OCI-LY1 (cell line): ENCODE measurements at regions not wholly inside any gene's neighbourhood (a gene's known extent, or its start where the extent isn't known, plus 50 kb on each side); places are given as distances from the start of the nearest gene placed in this dataset.

Experiments used
- H2AFZ ChIP-seq: fragments of 200-600 bp; sonication (generic), shearing (Covaris generic); 2 replicates; pipeline ENCODE4 v1.6.0; 2014; ENCODE audit warnings: antibody characterized with exemption, mild to moderate bottlenecking, low read length
- H3F3A ChIP-seq: fragments of 200-600 bp; sonication (generic), shearing (Covaris generic); 2 replicates; pipeline ENCODE4 v1.6.0; 2014; ENCODE audit warnings: mild to moderate bottlenecking, antibody characterized with exemption, low read length, moderate library complexity; ENCODE audit not compliant: insufficient read depth
- H3K27ac ChIP-seq: fragments of 200-600 bp; sonication (generic); 2 replicates; pipeline ENCODE4 v1.5.1; 2014; ENCODE audit warnings: low read length, mixed run types, mild to moderate bottlenecking, low read depth; ENCODE audit not compliant: poor library complexity, severe bottlenecking
- H3K27me3 ChIP-seq: fragments of 200-600 bp; sonication (generic); 2 replicates; pipeline ENCODE4 v1.6.0; 2014; ENCODE audit warnings: antibody characterized with exemption, mild to moderate bottlenecking, low read length, moderate library complexity; ENCODE audit not compliant: insufficient read depth
- H3K36me3 ChIP-seq: fragments of 200-600 bp; sonication (generic); 2 replicates; pipeline ENCODE4 v1.6.1; 2014; ENCODE audit warnings: mild to moderate bottlenecking, antibody characterized with exemption, low read length, moderate library complexity, mixed read lengths; ENCODE audit not compliant: insufficient read depth
- H3K4me1 ChIP-seq: fragments of 200-600 bp; sonication (generic); 2 replicates; pipeline ENCODE4 v1.5.1; 2014; ENCODE audit warnings: mild to moderate bottlenecking, low read length, moderate library complexity; ENCODE audit not compliant: insufficient read depth, severe bottlenecking
- H3K4me2 ChIP-seq: fragments of 200-600 bp; sonication (generic), shearing (Covaris generic); 2 replicates; pipeline ENCODE4 v1.6.1; 2014; ENCODE audit warnings: low read length
- H3K4me3 ChIP-seq: fragments of 200-600 bp; sonication (generic); 2 replicates; pipeline ENCODE4 v1.5.1; 2014; ENCODE audit warnings: low read length, low read depth, mild to moderate bottlenecking, mixed read lengths; ENCODE audit not compliant: poor library complexity, severe bottlenecking
- H3K79me2 ChIP-seq: fragments of 200-600 bp; shearing (Covaris generic); 2 replicates; pipeline ENCODE4 v1.6.1; 2016; ENCODE audit warnings: mixed run types, low read length, mixed read lengths; ENCODE audit not compliant: insufficient read depth
- H3K9ac ChIP-seq: fragments of 200-600 bp; sonication (generic), shearing (Covaris generic); 2 replicates; pipeline ENCODE4 v1.6.1; 2014; ENCODE audit warnings: mild to moderate bottlenecking, low read length, mixed read lengths
- H3K9me2 ChIP-seq: fragments of 200-600 bp; sonication (generic), shearing (Covaris generic); 2 replicates; pipeline ENCODE4 v1.6.1; 2014; ENCODE audit warnings: low read depth, mild to moderate bottlenecking, low read length, mixed read lengths
- H3K9me3 ChIP-seq: fragments of 200-600 bp; shearing (Covaris generic); 2 replicates; pipeline ENCODE4 v1.6.1; 2014; ENCODE audit warnings: low read length, mixed read lengths
- H4K20me1 ChIP-seq: fragments of 200-600 bp; sonication (generic), shearing (Covaris generic); 2 replicates; pipeline ENCODE4 v1.6.0; 2016; ENCODE audit warnings: mild to moderate bottlenecking, low read length; ENCODE audit not compliant: insufficient read depth
- EZH2 ChIP-seq: fragments of 200-600 bp; sonication (generic), shearing (Covaris generic); IDR thresholded peaks from 2 replicates; pipeline ENCODE4 v1.8.0; 2017; ENCODE audit warnings: borderline replicate concordance, mixed run types, mild to moderate bottlenecking, antibody characterized with exemption, low read length, moderate library complexity, mixed read lengths
- TF ChIP-seq, protein P1 (sequence below): fragments of 200-600 bp; sonication (generic), shearing (Covaris generic); IDR thresholded peaks from 2 replicates; pipeline ENCODE4 v1.5.1; 2017; ENCODE audit warnings: mild to moderate bottlenecking, antibody characterized with exemption, low read length, moderate library complexity, mixed read lengths

DNA sequence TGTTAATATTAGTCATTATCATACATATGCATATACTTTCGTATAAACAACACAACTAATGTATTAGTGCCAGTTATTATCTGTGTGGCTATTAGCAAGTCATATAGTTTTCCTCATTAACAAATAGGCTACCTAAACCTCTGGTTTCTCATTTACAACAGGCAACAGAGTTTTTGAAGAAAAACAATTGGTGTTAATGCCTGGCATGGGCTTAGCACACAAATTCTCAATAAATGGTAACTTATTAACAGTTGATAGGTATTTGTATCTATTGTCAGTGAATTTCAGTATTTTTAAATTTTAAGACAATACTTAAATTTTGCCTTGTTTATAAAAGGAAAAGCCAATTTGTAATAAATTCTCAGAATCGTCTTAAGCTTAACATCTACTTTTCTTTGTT is 182.5 kb downstream of the PMAIP1 start:
- no peak overlapping the region for H3K4me3 ChIP-seq
- no peaks in the 10 kb centered on the region for H3K4me1 ChIP-seq
- H3K9me2 ChIP-seq = no peaks in the 10 kb centered on the region
- H3K27ac ChIP-seq = no peak overlapping the region
- H3K79me2 ChIP-seq = no peaks in the 10 kb centered on the region
- H3K27me3 ChIP-seq = no peaks in the 10 kb centered on the region
- no peaks in the 10 kb centered on the region for H3K36me3 ChIP-seq
- H3F3A ChIP-seq = no peaks in the 10 kb centered on the region
- H3K9me3 ChIP-seq = no peaks in the 10 kb centered on the region
- no peak overlapping the region for H3K4me2 ChIP-seq
- H4K20me1 ChIP-seq = no peaks in the 10 kb centered on the region
- no peak for TF ChIP-seq EZH2
- TF ChIP-seq, protein P1, sequence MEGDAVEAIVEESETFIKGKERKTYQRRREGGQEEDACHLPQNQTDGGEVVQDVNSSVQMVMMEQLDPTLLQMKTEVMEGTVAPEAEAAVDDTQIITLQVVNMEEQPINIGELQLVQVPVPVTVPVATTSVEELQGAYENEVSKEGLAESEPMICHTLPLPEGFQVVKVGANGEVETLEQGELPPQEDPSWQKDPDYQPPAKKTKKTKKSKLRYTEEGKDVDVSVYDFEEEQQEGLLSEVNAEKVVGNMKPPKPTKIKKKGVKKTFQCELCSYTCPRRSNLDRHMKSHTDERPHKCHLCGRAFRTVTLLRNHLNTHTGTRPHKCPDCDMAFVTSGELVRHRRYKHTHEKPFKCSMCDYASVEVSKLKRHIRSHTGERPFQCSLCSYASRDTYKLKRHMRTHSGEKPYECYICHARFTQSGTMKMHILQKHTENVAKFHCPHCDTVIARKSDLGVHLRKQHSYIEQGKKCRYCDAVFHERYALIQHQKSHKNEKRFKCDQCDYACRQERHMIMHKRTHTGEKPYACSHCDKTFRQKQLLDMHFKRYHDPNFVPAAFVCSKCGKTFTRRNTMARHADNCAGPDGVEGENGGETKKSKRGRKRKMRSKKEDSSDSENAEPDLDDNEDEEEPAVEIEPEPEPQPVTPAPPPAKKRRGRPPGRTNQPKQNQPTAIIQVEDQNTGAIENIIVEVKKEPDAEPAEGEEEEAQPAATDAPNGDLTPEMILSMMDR = no peak
- no peak overlapping the region for H2AFZ ChIP-seq
- H3K9ac ChIP-seq = no peak overlapping the region

DNA sequence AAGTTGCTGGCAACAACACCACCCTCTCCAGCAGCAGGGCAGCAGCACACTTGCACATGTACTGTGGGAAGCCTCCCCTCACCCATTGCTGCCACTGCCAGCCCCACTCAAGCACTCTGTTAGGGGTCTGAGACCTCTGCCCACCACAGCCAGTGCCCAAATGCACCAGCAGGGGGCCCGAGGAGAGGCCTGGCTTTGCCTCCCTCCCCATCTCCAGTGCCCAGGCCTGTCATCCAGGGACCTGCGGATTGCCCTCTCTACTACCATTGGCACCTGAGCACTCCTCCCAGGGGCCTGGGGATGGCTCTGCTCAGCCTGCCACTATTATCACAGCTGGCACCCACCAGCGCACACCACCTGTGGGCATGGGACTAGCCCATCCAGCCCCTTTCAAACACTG is 175.7 kb downstream of the PMAIP1 start:
- Histone ChIP-seq H4K20me1 (no peaks in the 10 kb centered on the region), H3K36me3 (no peaks in the 10 kb centered on the region), H3K9ac (no peak overlapping the region), H3F3A (no peaks in the 10 kb centered on the region), H3K27me3 (no peaks in the 10 kb centered on the region), H3K9me3 (no peaks in the 10 kb centered on the region), H3K79me2 (no peaks in the 10 kb centered on the region), H2AFZ (no peak overlapping the region), H3K9me2 (no peaks in the 10 kb centered on the region), H3K4me1 (no peaks in the 10 kb centered on the region), H3K27ac (no peak overlapping the region), H3K4me2 (no peak overlapping the region), H3K4me3 (no peak overlapping the region)
- TF ChIP-seq, protein P1 = peak; percentile 31; the same call in 1 of the 2 replicates
- TF ChIP-seq EZH2 = no peak

DNA sequence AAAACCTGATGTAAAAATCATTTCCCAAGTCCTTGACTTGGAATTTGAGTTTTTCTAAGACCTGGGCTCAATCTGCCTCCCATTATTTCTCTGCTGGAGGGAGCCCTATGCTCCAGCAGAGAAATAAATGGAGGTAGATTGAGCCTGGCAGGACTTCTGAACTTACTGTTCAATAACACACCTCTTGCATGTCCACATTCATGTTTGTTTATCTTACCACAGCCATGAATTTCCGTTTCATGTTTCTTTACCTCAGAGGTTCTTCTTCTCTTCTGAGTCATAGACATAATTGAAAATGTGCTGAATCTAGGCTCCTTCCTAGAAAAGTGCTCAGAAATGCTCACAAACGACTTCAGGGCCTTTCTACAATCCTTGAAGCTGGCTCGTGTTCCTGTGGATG is 170.8 kb downstream of the PMAIP1 start:
- Histone ChIP-seq H3K36me3 (no peaks in the 10 kb centered on the region), H3K9me3 (no peaks in the 10 kb centered on the region), H3F3A (no peaks in the 10 kb centered on the region), H3K4me2 (no peak overlapping the region), H2AFZ (no peak overlapping the region), H3K4me1 (no peaks in the 10 kb centered on the region), H4K20me1 (no peaks in the 10 kb centered on the region), H3K9me2 (no peaks in the 10 kb centered on the region), H3K27me3 (no peaks in the 10 kb centered on the region), H3K79me2 (no peaks in the 10 kb centered on the region), H3K9ac (no peak overlapping the region), H3K27ac (no peak overlapping the region), H3K4me3 (no peak overlapping the region)
- TF ChIP-seq EZH2 = no peak
- TF ChIP-seq, protein P1 = no peak
